ENCODE measurements at regions not wholly inside any gene's neighbourhood (a gene's known extent, or its start where the extent isn't known, plus 50 kb on each side); places are given as distances from the start of the nearest gene placed in this dataset.

- ChIA-PET CTCF (no interaction called here), POLR2A (ENCODE audit: unreplicated experiment) (no interaction called here)
- Histone ChIP-seq H3K27me3 (ENCODE audit: low read length) (no peaks in the 10 kb centered on the region), H3K4me3 (ENCODE audit: low read length) (no peak overlapping the region), H3K9me3 (ENCODE audit: low read length) (no peaks in the 10 kb centered on the region), H4K20me1 (ENCODE audit: low read length) (no peaks in the 10 kb centered on the region), H3F3A (ENCODE audit: low read length, unreplicated experiment) (no peaks in the 10 kb centered on the region), H3K27ac (ENCODE audit: low read length) (no peak overlapping the region), H3K79me2 (ENCODE audit: low read length) (no peaks in the 10 kb centered on the region), H3K9ac (ENCODE audit: low read length) (no peak overlapping the region), H2AFZ (ENCODE audit: low read length) (no peak overlapping the region), H3K36me3 (ENCODE audit: low read depth, low read length) (no peaks in the 10 kb centered on the region), H3K4me2 (ENCODE audit: low read length) (no peak overlapping the region), H3K9me2 (replicated peaks; ENCODE audit: low read length) (no peaks in the 10 kb centered on the region), H3K4me1 (ENCODE audit: insufficient read depth, low read length) (0 out of 2 replicates have a peak, but pooled peaks cover 5% of the 10 kb centered on the region)
- no peak for TF ChIP-seq EZH2phosphoT487 (IDR thresholded peaks at IDR 0.05; ENCODE audit: borderline replicate concordance, low read length)
- TF ChIP-seq EZH2 (IDR thresholded peaks at IDR 0.05; ENCODE audit: low read length, unreplicated experiment): no peak
- no peak for TF ChIP-seq CTCF (conservative IDR thresholded peaks at IDR 0.05; ENCODE audit: low read depth, low read length)
- DNase-seq (no peak), ATAC-seq (no peak)
- no TSS peak for BruUV-seq (replicated peaks)
- intact Hi-C loops (cut with micrococcal nuclease): no loop called here
Observed at GRCh38 chr17:36885153-36885735, 52.0 kb upstream of the LHX1 start.

- no peak overlapping the region for H3K27ac ChIP-seq (ENCODE audit: low read length)
- DNase-seq (no peak), ATAC-seq (no peak)
- intact Hi-C loops (cut with micrococcal nuclease): no loop called here
- no peaks in the 10 kb centered on the region for H4K20me1 ChIP-seq (ENCODE audit: low read length)
- no peaks in the 10 kb centered on the region for H3F3A ChIP-seq (ENCODE audit: low read length, unreplicated experiment)
- ChIA-PET POLR2A (ENCODE audit: unreplicated experiment) (no interaction called here), CTCF (no interaction called here)
- no TSS peak for BruUV-seq (replicated peaks)
- H3K9me3 ChIP-seq (ENCODE audit: low read length): no peaks in the 10 kb centered on the region
- H3K36me3 ChIP-seq (ENCODE audit: low read depth, low read length): no peaks in the 10 kb centered on the region
- H2AFZ ChIP-seq (ENCODE audit: low read length): no peak overlapping the region
- H3K4me1 ChIP-seq (ENCODE audit: insufficient read depth, low read length): 0 out of 2 replicates have a peak, but pooled peaks cover 1% of the 10 kb centered on the region
- TF ChIP-seq CTCF (conservative IDR thresholded peaks at IDR 0.05; ENCODE audit: low read depth, low read length): no peak
- H3K9ac ChIP-seq (ENCODE audit: low read length): no peak overlapping the region
- H3K4me2 ChIP-seq (ENCODE audit: low read length): no peak overlapping the region
- H3K79me2 ChIP-seq (ENCODE audit: low read length): no peaks in the 10 kb centered on the region
- no peak overlapping the region for H3K4me3 ChIP-seq (ENCODE audit: low read length)
- H3K27me3 ChIP-seq (ENCODE audit: low read length): no peaks in the 10 kb centered on the region
- no peaks in the 10 kb centered on the region for H3K9me2 ChIP-seq (replicated peaks; ENCODE audit: low read length)
Observed at GRCh38 chr17:36885771-36886377, 51.4 kb upstream of the LHX1 start.
